GM18867 (cell line): ENCODE measurements at regions not wholly inside any gene's neighbourhood (a gene's known extent, or its start where the extent isn't known, plus 50 kb on each side); places are given as distances from the start of the nearest gene placed in this dataset.

Source experiments
- ATAC-seq: cut with Tn5 transposase; IDR thresholded peaks from one replicate; pipeline ENCODE4 v1.9.1; 2021; ENCODE audit warnings: mild to moderate bottlenecking, moderate library complexity; ENCODE audit not compliant: unreplicated experiment

- no peak for ATAC-seq
Measured at GRCh38 chr12:77578466-77579220, 252.1 kb upstream of the NAV3 start.

GRCh38 chr12:77577791-77578190 is 252.9 kb upstream of the NAV3 start:
- ATAC-seq: no peak

GRCh38 chr12:77575376-77575919 is 255.2 kb upstream of the NAV3 start:
- ATAC-seq: no peak

- no peak for ATAC-seq
Measured at GRCh38 chr12:77572371-77572770, 258.3 kb upstream of the NAV3 start.

- no peak for ATAC-seq
Measured at GRCh38 chr12:77571768-77572167, 258.9 kb upstream of the NAV3 start.

- ATAC-seq: no peak
Measured at GRCh38 chr12:77571127-77571526, 259.6 kb upstream of the NAV3 start.

- no peak for ATAC-seq
Measured at GRCh38 chr12:77569876-77570275, 260.8 kb upstream of the NAV3 start.

GRCh38 chr12:77560714-77561113 is 270.0 kb upstream of the NAV3 start:
- ATAC-seq: no peak

- no peak for ATAC-seq
Measured at GRCh38 chr12:77559400-77560074, 271.2 kb upstream of the NAV3 start.

- no peak for ATAC-seq
Measured at GRCh38 chr12:77555074-77555473, 275.6 kb upstream of the NAV3 start.

- peak; percentile 99 for ATAC-seq
Measured at GRCh38 chr12:77553976-77554619, 276.6 kb upstream of the NAV3 start.

- no peak for ATAC-seq
Measured at GRCh38 chr12:77549383-77550128, 281.1 kb upstream of the NAV3 start.

GRCh38 chr12:77548797-77549196 is 281.9 kb upstream of the NAV3 start:
- ATAC-seq: no peak

GRCh38 chr12:77540097-77540496 is 290.6 kb upstream of the NAV3 start:
- peak; percentile 54 for ATAC-seq

GRCh38 chr12:77537663-77538062 is 293.0 kb upstream of the NAV3 start:
- no peak for ATAC-seq

GRCh38 chr12:77535734-77536133 is 295.0 kb upstream of the NAV3 start:
- ATAC-seq: no peak

GRCh38 chr12:77531912-77532311 is 298.8 kb upstream of the NAV3 start:
- ATAC-seq: no peak

- ATAC-seq: no peak
Measured at GRCh38 chr12:77522247-77522646, 308.4 kb upstream of the NAV3 start.

GRCh38 chr12:77521508-77522115 is 309.1 kb upstream of the NAV3 start:
- ATAC-seq: no peak

GRCh38 chr12:77514511-77514910 is 316.2 kb upstream of the NAV3 start:
- no peak for ATAC-seq

- no peak for ATAC-seq
Measured at GRCh38 chr12:77510985-77511384, 319.7 kb upstream of the NAV3 start.
